GM21576 (cell line): ENCODE measurements at regions not wholly inside any gene's neighbourhood (a gene's known extent, or its start where the extent isn't known, plus 50 kb on each side); places are given as distances from the start of the nearest gene placed in this dataset.
"Not testable (repeated sequence)": the region's sequence is repeated elsewhere in the genome, so short reads cannot be mapped to it uniquely, and the experiment has no call there.

ENCODE experiments used
- ATAC-seq: cut with Tn5 transposase; IDR thresholded peaks from one replicate; pipeline ENCODE4 v1.9.1; 2021; ENCODE audit warnings: mild to moderate bottlenecking, moderate library complexity; ENCODE audit not compliant: unreplicated experiment

GRCh38 chr14:87261621-87262020 lies 731.4 kb downstream of the GALC start:
- no peak for ATAC-seq

- no peak for ATAC-seq
Observed at GRCh38 chr14:87260460-87260859, 732.5 kb downstream of the GALC start.

GRCh38 chr14:87257421-87257820 lies 735.6 kb downstream of the GALC start:
- no peak for ATAC-seq

- ATAC-seq: no peak
Observed at GRCh38 chr14:87255058-87255457, 737.9 kb downstream of the GALC start.

GRCh38 chr14:87254331-87254874 lies 738.6 kb downstream of the GALC start:
- no peak for ATAC-seq

GRCh38 chr14:87253791-87254190 lies 739.2 kb downstream of the GALC start:
- ATAC-seq: not testable (repeated sequence)

GRCh38 chr14:87252103-87252502 lies 740.9 kb downstream of the GALC start:
- no peak for ATAC-seq

GRCh38 chr14:87251011-87251410 lies 742.0 kb downstream of the GALC start:
- ATAC-seq: no peak

GRCh38 chr14:87241018-87241768 lies 751.8 kb downstream of the GALC start:
- no peak for ATAC-seq

- ATAC-seq: not testable (repeated sequence)
Observed at GRCh38 chr14:87240319-87240718, 752.7 kb downstream of the GALC start.

- ATAC-seq: no peak
Observed at GRCh38 chr14:87233806-87234384, 759.1 kb downstream of the GALC start.

- no peak for ATAC-seq
Observed at GRCh38 chr14:87233266-87233665, 759.7 kb downstream of the GALC start.

- no peak for ATAC-seq
Observed at GRCh38 chr14:87231336-87232026, 761.5 kb downstream of the GALC start.

GRCh38 chr14:87230726-87231125 lies 762.3 kb downstream of the GALC start:
- no peak for ATAC-seq

- no peak for ATAC-seq
Observed at GRCh38 chr14:87229131-87229530, 763.9 kb downstream of the GALC start.

- ATAC-seq: no peak
Observed at GRCh38 chr14:87217023-87217422, 776.0 kb downstream of the GALC start.

- no peak for ATAC-seq
Observed at GRCh38 chr14:87214558-87214957, 778.4 kb downstream of the GALC start.

GRCh38 chr14:87207756-87208155 lies 785.2 kb downstream of the GALC start:
- no peak for ATAC-seq

GRCh38 chr14:87205811-87206210 lies 787.2 kb downstream of the GALC start:
- ATAC-seq: no peak

GRCh38 chr14:87203346-87203745 lies 789.6 kb downstream of the GALC start:
- no peak for ATAC-seq

GRCh38 chr14:87199381-87199780 lies 793.6 kb downstream of the GALC start:
- no peak for ATAC-seq

- ATAC-seq: no peak
Observed at GRCh38 chr14:87196436-87196835, 796.5 kb downstream of the GALC start.
